Thyroid gland (tissue), 4 donors: ENCODE measurements at regions not wholly inside any gene's neighbourhood (a gene's known extent, or its start where the extent isn't known, plus 50 kb on each side); places are given as distances from the start of the nearest gene placed in this dataset.

Experiments
- DNase-seq, 2 donors: peaks; one replicate each; pipeline ENCODE4 v3.0.0-alpha.2; 2019
- H3K27ac ChIP-seq, 3 donors: fragments of 200-600 bp; sonication (generic); 1 replicate in 2 of 3; 2 replicates in 1 of 3; pipeline ENCODE4 v1.5.1; 2016 to 2019; ENCODE audit warnings: mild to moderate bottlenecking in 1 of 3, moderate library complexity in 1 of 3
- H3K27me3 ChIP-seq: fragments of 200-600 bp; sonication (generic); one replicate; pipeline ENCODE4 v1.5.1; 2019
- H3K36me3 ChIP-seq, 2 donors: fragments of 200-600 bp; sonication (generic); one replicate each; pipeline ENCODE4 v1.5.1; 2016 to 2019
- H3K4me1 ChIP-seq, 2 donors: fragments of 200-600 bp; sonication (generic); one replicate each; pipeline ENCODE4 v1.5.1; 2017 to 2019
- H3K4me3 ChIP-seq, 3 donors: fragments of 200-600 bp; sonication (generic); replicated peaks in 1 of 3; 1 replicate in 2 of 3; 2 replicates in 1 of 3; pipeline ENCODE4 v1.5.1; 2016; ENCODE audit warnings: mild to moderate bottlenecking in 1 of 3
- H3K9me3 ChIP-seq: fragments of 200-600 bp; sonication (generic); one replicate; pipeline ENCODE4 v1.5.1; 2017
- POLR2A ChIP-seq, 2 donors: fragments of 450-650 bp; IDR thresholded peaks; one replicate each; pipeline ENCODE4 v1.6.1; 2017; ENCODE audit warnings: antibody characterized with exemption in 2 of 2, mild to moderate bottlenecking in 2 of 2, moderate library complexity in 1 of 2
- WGBS, 2 donors: methylation state at CpG; one replicate each; pipeline ENCODE4 v1.1.5; 2017; 5-methylcytosine and 5-hydroxymethylcytosine counted together
- intact Hi-C: fragments of 100-400 bp; cut with DNase I; formaldehyde crosslinking; loops from one replicate; pipeline ENCODE4 v1.15.1; 2023
- TF ChIP-seq, protein P1 (sequence below), 6 experiments: fragments of 200-600 bp in 3 of 6; fragments of 450-650 bp in 3 of 6; sonication (generic) in 3 of 6; IDR thresholded peaks; one replicate each; pipeline ENCODE4 v1.5.1; 2016 to 2019; ENCODE audit warnings: antibody characterized with exemption in 6 of 6, mild to moderate bottlenecking in 2 of 6, inconsistent platforms in 1 of 6, moderate library complexity in 1 of 6

DNA sequence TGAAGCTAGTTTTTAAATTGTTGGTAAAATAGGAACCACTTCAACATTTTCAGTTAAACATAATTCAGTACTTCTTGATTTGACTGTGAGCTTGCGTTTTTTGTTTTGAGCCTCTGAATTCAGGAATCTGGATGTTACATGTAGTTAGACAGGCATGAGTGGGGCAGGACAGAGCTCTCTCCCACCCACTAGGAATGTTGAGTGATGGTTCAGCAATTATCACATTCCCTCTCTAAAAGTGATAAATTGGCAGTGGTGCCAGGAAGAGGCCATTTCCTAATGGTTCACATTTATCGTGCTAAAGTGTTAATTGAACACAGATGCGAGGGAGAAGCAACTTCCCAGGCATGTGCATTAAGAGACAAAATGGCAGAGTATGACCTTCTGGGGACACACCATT, 465.5 kb upstream of the HTR1E start:
- Histone ChIP-seq H3K27ac (no peak overlapping the region), H3K4me3 (no peak overlapping the region), H3K9me3 (no peaks in the 10 kb centered on the region), H3K36me3 (no peaks in the 10 kb centered on the region), H3K4me1 (peaks cover 8 to 9% of the 10 kb centered on the region in 2 donors), H3K27me3 (no peaks in the 10 kb centered on the region)
- TF ChIP-seq, protein P1, sequence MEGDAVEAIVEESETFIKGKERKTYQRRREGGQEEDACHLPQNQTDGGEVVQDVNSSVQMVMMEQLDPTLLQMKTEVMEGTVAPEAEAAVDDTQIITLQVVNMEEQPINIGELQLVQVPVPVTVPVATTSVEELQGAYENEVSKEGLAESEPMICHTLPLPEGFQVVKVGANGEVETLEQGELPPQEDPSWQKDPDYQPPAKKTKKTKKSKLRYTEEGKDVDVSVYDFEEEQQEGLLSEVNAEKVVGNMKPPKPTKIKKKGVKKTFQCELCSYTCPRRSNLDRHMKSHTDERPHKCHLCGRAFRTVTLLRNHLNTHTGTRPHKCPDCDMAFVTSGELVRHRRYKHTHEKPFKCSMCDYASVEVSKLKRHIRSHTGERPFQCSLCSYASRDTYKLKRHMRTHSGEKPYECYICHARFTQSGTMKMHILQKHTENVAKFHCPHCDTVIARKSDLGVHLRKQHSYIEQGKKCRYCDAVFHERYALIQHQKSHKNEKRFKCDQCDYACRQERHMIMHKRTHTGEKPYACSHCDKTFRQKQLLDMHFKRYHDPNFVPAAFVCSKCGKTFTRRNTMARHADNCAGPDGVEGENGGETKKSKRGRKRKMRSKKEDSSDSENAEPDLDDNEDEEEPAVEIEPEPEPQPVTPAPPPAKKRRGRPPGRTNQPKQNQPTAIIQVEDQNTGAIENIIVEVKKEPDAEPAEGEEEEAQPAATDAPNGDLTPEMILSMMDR (IDR thresholded peaks at IDR 0.05): no peak
- no peak for TF ChIP-seq POLR2A (IDR thresholded peaks at IDR 0.05)
- no peak for DNase-seq
- intact Hi-C loops: no loop called here
- whole genome bisulfite sequencing, 2 donors: 71 to 75% methylated on average over 3 of the region's 3 CpGs

DNA sequence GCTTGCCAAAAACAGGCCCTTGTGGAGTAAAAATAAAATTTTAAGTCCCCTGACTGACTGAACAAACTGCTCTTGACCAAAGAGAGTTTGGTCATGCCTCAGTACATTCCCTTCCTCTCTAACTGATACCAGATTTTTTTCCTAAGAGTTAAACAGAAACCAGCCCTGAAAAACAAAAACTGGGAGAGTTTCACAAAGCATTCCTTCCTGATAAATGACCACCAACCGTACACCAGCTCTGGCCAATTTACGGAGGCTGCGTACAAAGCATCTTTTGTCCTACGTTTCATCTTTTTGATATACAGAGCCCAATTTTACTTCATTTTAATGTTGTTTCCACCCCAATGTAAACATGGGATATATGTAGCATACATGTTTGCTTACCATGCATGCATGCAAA, 477.4 kb upstream of the HTR1E start:
- Histone ChIP-seq H3K27me3 (no peaks in the 10 kb centered on the region), H3K4me1 (peaks cover 15 to 16% of the 10 kb centered on the region in 2 donors), H3K9me3 (no peaks in the 10 kb centered on the region), H3K27ac (peak overlapping the region; percentile 93 to 98 (median 93)), H3K36me3 (no peaks in the 10 kb centered on the region), H3K4me3 (no peak overlapping the region)
- DNase-seq: peak; percentile 49 to 53
- intact Hi-C loops: no loop called here
- TF ChIP-seq POLR2A (IDR thresholded peaks at IDR 0.05): no peak
- TF ChIP-seq, protein P1 (IDR thresholded peaks at IDR 0.05): no peak
- WGBS, 2 donors: 27 to 30% methylated on average over 4 of the region's 4 CpGs

DNA sequence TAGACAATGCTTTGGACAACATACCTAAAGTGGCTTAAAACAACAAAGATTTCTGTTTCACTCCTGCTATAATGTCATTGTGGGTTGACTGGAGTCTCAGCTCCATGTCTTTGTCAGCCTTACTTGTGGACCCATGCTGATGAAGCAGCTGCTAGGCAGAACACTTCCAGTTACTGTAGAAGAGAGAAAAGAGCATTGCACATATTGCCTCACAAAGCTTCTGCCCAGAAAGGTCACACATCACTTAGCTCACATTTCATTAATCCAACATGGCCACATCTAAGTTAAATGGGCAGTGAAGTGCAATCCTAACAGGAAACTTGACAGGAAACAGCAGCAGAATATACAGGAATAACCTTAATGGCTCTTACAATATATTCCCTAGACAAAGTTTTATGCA, 480.5 kb upstream of the HTR1E start:
- Histone ChIP-seq H3K27ac (no peak overlapping the region), H3K27me3 (no peaks in the 10 kb centered on the region), H3K4me3 (no peak overlapping the region), H3K36me3 (no peaks in the 10 kb centered on the region), H3K9me3 (no peaks in the 10 kb centered on the region), H3K4me1 (peaks cover 15 to 16% of the 10 kb centered on the region in 2 donors)
- TF ChIP-seq POLR2A (IDR thresholded peaks at IDR 0.05): no peak
- TF ChIP-seq, protein P1 (IDR thresholded peaks at IDR 0.05): no peak
- intact Hi-C loops: no loop called here
- DNase-seq: no peak

- 58 to 63% methylated on average over 1 of the region's 1 CpG for WGBS, 2 donors
Measured at GRCh38 chr6:86453232-86453631, 484.1 kb upstream of the HTR1E start.

GRCh38 chr6:86448398-86448797, 488.9 kb upstream of the HTR1E start:
- H3K36me3 ChIP-seq: no peaks in the 10 kb centered on the region
- no peak for DNase-seq
- no peak for TF ChIP-seq POLR2A (IDR thresholded peaks at IDR 0.05)
- TF ChIP-seq, protein P1 (IDR thresholded peaks at IDR 0.05): no peak
- 93 to 94% methylated on average over 2 of the region's 2 CpGs for WGBS, 2 donors
- H3K9me3 ChIP-seq: no peaks in the 10 kb centered on the region
- intact Hi-C loops: no loop called here
- no peak overlapping the region for H3K27ac ChIP-seq
- H3K4me3 ChIP-seq: no peak overlapping the region
- no peaks in the 10 kb centered on the region for H3K27me3 ChIP-seq
- H3K4me1 ChIP-seq: no peaks in the 10 kb centered on the region

More at GRCh38 chr6:86453232-86453631, 484.1 kb upstream of the HTR1E start:
- DNase-seq: no peak
- TF ChIP-seq, protein P1 (IDR thresholded peaks at IDR 0.05): no peak
- no peak for TF ChIP-seq POLR2A (IDR thresholded peaks at IDR 0.05)
- Histone ChIP-seq H3K36me3 (no peaks in the 10 kb centered on the region), H3K27me3 (no peaks in the 10 kb centered on the region), H3K4me3 (no peak overlapping the region), H3K27ac (no peak overlapping the region), H3K4me1 (no peaks in the 10 kb centered on the region), H3K9me3 (no peaks in the 10 kb centered on the region)
- intact Hi-C loops: no loop called here
